ENCODE measurements at regions not wholly inside any gene's neighbourhood (a gene's known extent, or its start where the extent isn't known, plus 50 kb on each side); places are given as distances from the start of the nearest gene placed in this dataset.
"Not testable (repeated sequence)": the region's sequence is repeated elsewhere in the genome, so short reads cannot be mapped to it uniquely, and the experiment has no call there.

DNA sequence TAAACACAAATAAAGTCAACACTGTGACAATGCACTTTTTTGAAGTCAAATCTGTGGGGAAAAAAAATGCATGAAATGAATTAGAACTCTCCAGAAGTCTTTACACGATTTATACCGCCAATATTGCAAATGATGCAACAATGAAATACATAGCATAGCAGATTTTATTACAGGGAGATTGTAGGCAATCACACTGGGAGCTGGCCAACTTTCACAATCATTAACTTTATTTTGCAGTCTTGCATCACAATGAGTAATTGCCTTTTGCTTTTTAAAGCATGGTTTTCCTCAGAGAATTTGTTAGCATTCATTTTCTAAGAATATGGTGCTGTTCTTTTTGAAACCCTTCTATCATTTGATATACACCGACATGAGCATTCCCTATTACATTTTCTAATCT is 366.4 kb upstream of the FSIP2 start:
- no peak for ATAC-seq
- Mint-ChIP-seq H3K27me3 (no peaks in the 10 kb centered on the region), H3K9me3 (peaks cover 0 to 2% of the 10 kb centered on the region in 2 donors), H3K27ac (no peak overlapping the region), H3K4me1 (no peaks in the 10 kb centered on the region), H3K4me3 (no peak overlapping the region)
- no peak for DNase-seq

DNA sequence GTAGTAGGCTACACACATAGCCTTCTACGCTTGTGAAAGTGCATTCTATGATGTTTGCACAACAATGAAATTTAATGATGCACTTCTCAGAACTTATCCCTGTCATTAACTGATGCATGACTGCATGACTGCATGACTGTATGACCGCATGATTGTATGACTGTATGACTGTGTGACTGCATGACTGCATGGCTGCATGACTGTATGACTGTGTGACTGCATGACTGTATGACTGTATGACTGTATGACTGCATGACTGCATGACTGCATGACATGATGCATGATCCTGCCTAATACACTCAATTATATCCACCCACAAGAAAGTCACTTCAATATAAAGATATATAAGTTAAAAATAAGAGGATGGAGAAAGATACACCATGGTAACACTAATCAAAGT is 365.4 kb upstream of the FSIP2 start:
- Mint-ChIP-seq H3K4me3 (no peak overlapping the region), H3K9me3 (peaks cover 0 to 9% of the 10 kb centered on the region in 2 donors), H3K27me3 (no peaks in the 10 kb centered on the region), H3K4me1 (no peaks in the 10 kb centered on the region), H3K27ac (no peak overlapping the region)
- DNase-seq: no peak
- ATAC-seq: peak; percentile 31

DNA sequence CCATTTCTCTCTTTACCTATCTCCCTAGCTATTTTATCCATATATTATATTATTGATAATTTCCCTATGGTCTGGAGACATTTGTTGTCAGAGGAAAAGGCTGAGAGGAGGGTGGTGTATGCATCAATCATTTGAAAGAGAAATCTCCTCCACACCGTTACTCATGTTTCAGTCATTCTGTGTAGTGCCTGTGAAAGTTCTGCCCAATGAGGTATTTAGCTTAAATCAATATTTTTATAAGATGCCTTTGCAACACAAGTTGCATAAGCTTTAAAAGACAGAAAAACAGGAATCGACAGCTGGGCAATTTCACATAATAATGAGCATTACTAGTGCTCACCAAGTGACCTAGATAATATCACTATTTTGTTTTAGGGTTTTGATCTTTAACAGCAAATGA is 363.7 kb upstream of the FSIP2 start:
- Mint-ChIP-seq H3K27ac (no peak overlapping the region), H3K4me1 (no peaks in the 10 kb centered on the region), H3K4me3 (no peak overlapping the region), H3K9me3 (peaks cover 0 to 9% of the 10 kb centered on the region in 2 donors), H3K27me3 (no peaks in the 10 kb centered on the region)
- DNase-seq: no peak
- no peak for ATAC-seq

DNA sequence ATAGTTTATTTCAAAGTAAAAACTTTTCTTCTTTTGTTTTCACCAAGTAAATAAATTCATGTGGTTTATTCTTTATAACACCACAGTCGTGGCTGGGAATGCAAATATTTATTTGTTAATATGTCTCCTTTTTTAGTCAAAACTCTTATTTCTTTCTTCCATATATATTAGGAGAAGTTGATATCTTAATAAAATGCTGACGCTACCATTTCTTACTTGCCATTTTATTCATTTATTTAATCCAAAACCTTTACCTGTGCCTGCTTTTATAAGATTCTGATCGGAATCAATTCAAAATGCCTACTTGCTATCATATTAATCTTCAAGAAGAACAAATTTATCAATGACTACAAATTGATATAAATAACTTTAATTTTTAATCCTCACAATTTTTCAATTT is 362.9 kb upstream of the FSIP2 start:
- Mint-ChIP-seq H3K4me3 (no peak overlapping the region), H3K27me3 (no peaks in the 10 kb centered on the region), H3K9me3 (peaks cover 0 to 9% of the 10 kb centered on the region in 2 donors), H3K4me1 (no peaks in the 10 kb centered on the region), H3K27ac (no peak overlapping the region)
- ATAC-seq: no peak
- DNase-seq: no peak

DNA sequence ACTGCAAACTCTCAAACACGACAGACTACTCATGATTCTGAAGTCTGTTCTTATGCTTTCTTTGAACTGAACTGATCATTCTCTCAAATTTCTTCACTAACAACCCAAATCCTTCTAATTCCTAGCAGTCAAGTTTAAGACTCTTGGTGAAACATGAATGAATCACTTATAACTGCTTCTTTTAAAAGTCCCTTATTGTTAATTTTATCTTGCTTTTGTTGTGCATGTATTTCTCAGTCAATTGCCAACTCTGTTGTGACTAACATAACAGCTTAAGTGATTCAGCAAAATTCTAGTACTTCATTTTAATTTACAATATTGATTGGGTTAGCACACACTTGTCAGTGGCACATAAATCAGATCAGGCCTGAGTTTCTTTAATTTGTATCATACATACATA is 357.0 kb upstream of the FSIP2 start:
- Mint-ChIP-seq H3K4me3 (no peak overlapping the region), H3K4me1 (no peaks in the 10 kb centered on the region), H3K9me3 (peaks cover 0 to 9% of the 10 kb centered on the region in 2 donors), H3K27me3 (no peaks in the 10 kb centered on the region), H3K27ac (no peak overlapping the region)
- DNase-seq (no peak), ATAC-seq (no peak)

GRCh38 chr2:185384822-185385560 is 353.6 kb upstream of the FSIP2 start:
- DNase-seq (no peak), ATAC-seq (no peak)
- no peak overlapping the region for H3K27ac Mint-ChIP-seq
- no peaks in the 10 kb centered on the region for H3K27me3 Mint-ChIP-seq
- no peak overlapping the region for H3K4me3 Mint-ChIP-seq
- no peaks in the 10 kb centered on the region for H3K4me1 Mint-ChIP-seq
- no peaks in the 10 kb centered on the region for H3K9me3 Mint-ChIP-seq

DNA sequence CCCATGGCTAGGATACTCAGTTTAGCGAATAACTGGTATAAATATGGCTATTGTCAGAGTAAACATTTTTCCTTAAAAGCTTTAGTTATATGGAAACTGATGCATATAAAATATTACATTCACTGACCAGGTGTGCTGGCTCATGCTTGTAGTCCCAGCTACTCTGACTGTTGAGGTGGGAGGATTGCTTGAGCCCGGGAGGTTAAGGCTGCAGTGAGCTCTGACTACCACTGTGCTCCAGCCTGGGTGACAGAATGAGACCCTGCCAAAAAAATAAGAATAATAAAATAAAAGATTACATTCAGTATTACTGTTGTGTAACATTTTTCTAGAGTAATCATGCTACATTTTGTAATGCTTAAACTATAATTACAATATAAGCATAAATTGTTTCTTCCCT is 350.4 kb upstream of the FSIP2 start:
- ATAC-seq (no peak), DNase-seq (no peak)
- no peak overlapping the region for H3K4me3 Mint-ChIP-seq
- H3K27ac Mint-ChIP-seq: no peak overlapping the region
- no peaks in the 10 kb centered on the region for H3K4me1 Mint-ChIP-seq
- no peaks in the 10 kb centered on the region for H3K27me3 Mint-ChIP-seq
- H3K9me3 Mint-ChIP-seq: no peaks in the 10 kb centered on the region

- DNase-seq: no peak
These were observed 347.1 kb upstream of the FSIP2 start for GRCh38 chr2:185391543-185391942.

GRCh38 chr2:185393091-185393490 is 345.5 kb upstream of the FSIP2 start:
- H3K27ac Mint-ChIP-seq: no peak overlapping the region
- H3K4me3 Mint-ChIP-seq: no peak overlapping the region
- H3K4me1 Mint-ChIP-seq: no peaks in the 10 kb centered on the region
- no peak for DNase-seq
- peaks cover 0 to 5% of the 10 kb centered on the region in 2 donors for H3K9me3 Mint-ChIP-seq
- no peak for ATAC-seq
- no peaks in the 10 kb centered on the region for H3K27me3 Mint-ChIP-seq

More at GRCh38 chr2:185391543-185391942, 347.1 kb upstream of the FSIP2 start:
- Mint-ChIP-seq H3K4me3 (no peak overlapping the region), H3K4me1 (no peaks in the 10 kb centered on the region), H3K9me3 (peaks cover 0 to 5% of the 10 kb centered on the region in 2 donors), H3K27ac (no peak overlapping the region), H3K27me3 (no peaks in the 10 kb centered on the region)
- ATAC-seq: no peak

- peaks cover 4 to 5% of the 10 kb centered on the region in 2 donors for H3K9me3 Mint-ChIP-seq
- no peak overlapping the region for H3K4me3 Mint-ChIP-seq
- no peak for DNase-seq
- H3K27me3 Mint-ChIP-seq: no peaks in the 10 kb centered on the region
- H3K27ac Mint-ChIP-seq: no peak overlapping the region
- no peaks in the 10 kb centered on the region for H3K4me1 Mint-ChIP-seq
- no peak for ATAC-seq
These were observed 336.1 kb upstream of the FSIP2 start for GRCh38 chr2:185402474-185402873.

GRCh38 chr2:185404578-185404977 is 334.0 kb upstream of the FSIP2 start:
- DNase-seq (no peak), ATAC-seq (no peak)
- Mint-ChIP-seq H3K4me1 (no peaks in the 10 kb centered on the region), H3K27me3 (no peaks in the 10 kb centered on the region), H3K4me3 (no peak overlapping the region), H3K9me3 (peaks cover 0 to 5% of the 10 kb centered on the region in 2 donors), H3K27ac (no peak overlapping the region)

- Mint-ChIP-seq H3K27me3 (no peaks in the 10 kb centered on the region), H3K4me3 (no peak overlapping the region), H3K9me3 (peaks cover 7 to 14% of the 10 kb centered on the region in 2 donors), H3K4me1 (no peaks in the 10 kb centered on the region), H3K27ac (no peak overlapping the region)
- ATAC-seq: no peak
- DNase-seq: no peak
These were observed 321.5 kb upstream of the FSIP2 start for GRCh38 chr2:185417111-185417510.

- H3K27ac Mint-ChIP-seq: no peak overlapping the region
- no peaks in the 10 kb centered on the region for H3K27me3 Mint-ChIP-seq
- H3K4me1 Mint-ChIP-seq: no peaks in the 10 kb centered on the region
- ATAC-seq (no peak), DNase-seq (no peak)
- H3K9me3 Mint-ChIP-seq: peaks cover 7 to 12% of the 10 kb centered on the region in 2 donors
- H3K4me3 Mint-ChIP-seq: no peak overlapping the region
These were observed 320.9 kb upstream of the FSIP2 start for GRCh38 chr2:185417688-185418087.

DNA sequence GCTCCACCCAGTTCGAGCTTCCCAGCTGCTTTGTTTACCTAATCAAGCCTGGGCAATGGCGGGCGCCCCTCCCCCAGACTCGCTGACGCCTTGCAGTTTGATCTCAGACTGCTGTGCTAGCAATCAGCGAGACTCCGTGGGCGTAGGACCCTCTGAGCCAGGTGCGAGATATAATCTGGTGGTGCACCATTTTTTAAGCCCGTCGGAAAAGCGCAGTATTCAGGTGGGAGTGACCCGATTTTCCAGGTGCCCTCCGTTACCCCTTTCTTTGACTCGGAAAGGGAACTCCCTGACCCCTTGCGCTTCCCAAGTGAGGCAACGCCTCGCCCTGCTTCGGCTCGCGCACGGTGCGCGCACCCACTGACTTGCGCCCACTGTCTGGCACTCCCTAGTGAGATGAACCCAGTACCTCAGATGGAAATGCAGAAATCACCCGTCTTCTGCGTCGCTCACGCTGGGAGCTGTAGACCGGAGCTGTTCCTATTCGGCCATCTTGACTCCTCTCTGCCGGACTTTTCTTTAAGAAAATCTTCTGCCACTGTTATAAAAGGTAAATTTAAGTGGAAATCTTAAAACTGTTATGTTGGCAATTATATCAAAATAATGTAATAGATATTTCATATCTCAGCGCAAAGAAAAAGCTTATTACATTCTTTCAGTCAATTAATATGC is 313.5 kb upstream of the FSIP2 start:
- not testable (repeated sequence) for H3K4me1 Mint-ChIP-seq, H3K27me3 Mint-ChIP-seq, ATAC-seq, H3K9me3 Mint-ChIP-seq
- peak overlapping the region in 1 of 2 donors; percentile 34 for H3K27ac Mint-ChIP-seq
- H3K4me3 Mint-ChIP-seq: peak overlapping the region in 1 of 2 donors; percentile 71
- DNase-seq: peak; percentile 11 to 25

- Mint-ChIP-seq H3K27ac (no peak overlapping the region), H3K4me1 (no peaks in the 10 kb centered on the region), H3K27me3 (no peaks in the 10 kb centered on the region), H3K9me3 (peaks cover 0 to 9% of the 10 kb centered on the region in 2 donors), H3K4me3 (no peak overlapping the region)
- no peak for ATAC-seq
- no peak for DNase-seq
These were observed 310.6 kb upstream of the FSIP2 start for GRCh38 chr2:185428000-185428399.

GRCh38 chr2:185433824-185434223 is 304.8 kb upstream of the FSIP2 start:
- H3K9me3 Mint-ChIP-seq: peaks cover 0 to 4% of the 10 kb centered on the region in 2 donors
- H3K4me3 Mint-ChIP-seq: no peak overlapping the region
- no peaks in the 10 kb centered on the region for H3K4me1 Mint-ChIP-seq
- no peak for DNase-seq
- ATAC-seq: no peak
- no peaks in the 10 kb centered on the region for H3K27me3 Mint-ChIP-seq
- no peak overlapping the region for H3K27ac Mint-ChIP-seq

All from stimulated activated naive CD8-positive, alpha-beta T cell treated with anti-CD3 and anti-CD28 coated beads, Interleukin-15, amount 100 ng/mL, for 72 hours (primary cell).